Stimulated activated effector memory CD8-positive, alpha-beta T cell treated with anti-CD3 and anti-CD28 coated beads, Interleukin-12 subunit alpha, Interleukin-12 subunit beta, amount 100 ng/mL, for 72 hours (primary cell): ENCODE measurements at regions not wholly inside any gene's neighbourhood (a gene's known extent, or its start where the extent isn't known, plus 50 kb on each side); places are given as distances from the start of the nearest gene placed in this dataset.

Experiments used
- ATAC-seq: fragments of 150-1000 bp; cut with Tn5 transposase; 2 replicates; pipeline ENCODE4 v1.10.0; 2021
- DNase-seq, 2 donors: peaks; one replicate each; pipeline ENCODE4 v3.0.0; 2021 to 2022; ENCODE audit warnings: low spot score in 2 of 2
- H3K27ac Mint-ChIP-seq: one replicate; pipeline ENCODE4 v1.8.0; 2022; ENCODE audit warnings: mild to moderate bottlenecking, mixed read lengths
- H3K36me3 Mint-ChIP-seq: one replicate; pipeline ENCODE4 v1.8.0; 2022; ENCODE audit warnings: mild to moderate bottlenecking, mixed read lengths
- H3K4me1 Mint-ChIP-seq: one replicate; pipeline ENCODE4 v1.8.0; 2022; ENCODE audit warnings: mixed read lengths
- H3K4me3 Mint-ChIP-seq: one replicate; pipeline ENCODE4 v1.8.0; 2022; ENCODE audit warnings: mild to moderate bottlenecking, mixed read lengths
- H3K9me3 Mint-ChIP-seq: one replicate; pipeline ENCODE4 v1.8.0; 2022; ENCODE audit warnings: mixed read lengths

GRCh38 chr17:53149316-53149715, 673.4 kb upstream of the KIF2B start:
- DNase-seq (no peak), ATAC-seq (no peak)
- peaks cover 9% of the 10 kb centered on the region for H3K9me3 Mint-ChIP-seq
- H3K36me3 Mint-ChIP-seq = no peaks in the 10 kb centered on the region
- H3K4me1 Mint-ChIP-seq = no peaks in the 10 kb centered on the region
- no peak overlapping the region for H3K27ac Mint-ChIP-seq
- H3K4me3 Mint-ChIP-seq = no peak overlapping the region

- H3K36me3 Mint-ChIP-seq = no peaks in the 10 kb centered on the region
These were observed 674.7 kb upstream of the KIF2B start for GRCh38 chr17:53148058-53148457.

GRCh38 chr17:53142890-53143289, 679.8 kb upstream of the KIF2B start:
- DNase-seq = no peak

More at GRCh38 chr17:53148058-53148457, 674.7 kb upstream of the KIF2B start:
- Mint-ChIP-seq H3K9me3 (peaks cover 6% of the 10 kb centered on the region), H3K4me1 (no peaks in the 10 kb centered on the region), H3K4me3 (no peak overlapping the region), H3K27ac (no peak overlapping the region)
- ATAC-seq (no peak), DNase-seq (no peak)

GRCh38 chr17:53141731-53142130, 681.0 kb upstream of the KIF2B start:
- no peak for ATAC-seq
- DNase-seq = no peak
- H3K27ac Mint-ChIP-seq = no peak overlapping the region
- no peaks in the 10 kb centered on the region for H3K36me3 Mint-ChIP-seq
- no peak overlapping the region for H3K4me3 Mint-ChIP-seq
- H3K9me3 Mint-ChIP-seq = peaks cover 10% of the 10 kb centered on the region
- H3K4me1 Mint-ChIP-seq = no peaks in the 10 kb centered on the region

More at GRCh38 chr17:53142890-53143289, 679.8 kb upstream of the KIF2B start:
- H3K27ac Mint-ChIP-seq = no peak overlapping the region
- no peaks in the 10 kb centered on the region for H3K36me3 Mint-ChIP-seq
- H3K4me1 Mint-ChIP-seq = no peaks in the 10 kb centered on the region
- no peak overlapping the region for H3K4me3 Mint-ChIP-seq
- no peak for ATAC-seq
- H3K9me3 Mint-ChIP-seq = peaks cover 7% of the 10 kb centered on the region

GRCh38 chr17:53141280-53141679, 681.4 kb upstream of the KIF2B start:
- Mint-ChIP-seq H3K36me3 (no peaks in the 10 kb centered on the region), H3K27ac (no peak overlapping the region), H3K4me3 (no peak overlapping the region), H3K9me3 (peaks cover 10% of the 10 kb centered on the region), H3K4me1 (no peaks in the 10 kb centered on the region)
- DNase-seq = no peak
- ATAC-seq = no peak

GRCh38 chr17:53137869-53138268, 684.9 kb upstream of the KIF2B start:
- no peaks in the 10 kb centered on the region for H3K36me3 Mint-ChIP-seq
- no peaks in the 10 kb centered on the region for H3K4me1 Mint-ChIP-seq
- H3K9me3 Mint-ChIP-seq = peaks cover 10% of the 10 kb centered on the region
- no peak overlapping the region for H3K27ac Mint-ChIP-seq
- no peak for ATAC-seq
- no peak overlapping the region for H3K4me3 Mint-ChIP-seq
- no peak for DNase-seq

GRCh38 chr17:53135969-53136368, 686.8 kb upstream of the KIF2B start:
- ATAC-seq = no peak
- H3K9me3 Mint-ChIP-seq = peaks cover 7% of the 10 kb centered on the region
- no peak overlapping the region for H3K4me3 Mint-ChIP-seq
- no peak overlapping the region for H3K27ac Mint-ChIP-seq
- no peaks in the 10 kb centered on the region for H3K4me1 Mint-ChIP-seq
- DNase-seq = no peak
- H3K36me3 Mint-ChIP-seq = no peaks in the 10 kb centered on the region

GRCh38 chr17:53134548-53134947, 688.2 kb upstream of the KIF2B start:
- H3K9me3 Mint-ChIP-seq = peaks cover 7% of the 10 kb centered on the region
- no peak overlapping the region for H3K4me3 Mint-ChIP-seq
- no peak for ATAC-seq
- no peak overlapping the region for H3K27ac Mint-ChIP-seq
- H3K36me3 Mint-ChIP-seq = no peaks in the 10 kb centered on the region
- no peaks in the 10 kb centered on the region for H3K4me1 Mint-ChIP-seq
- DNase-seq = no peak

GRCh38 chr17:53133876-53134275, 688.9 kb upstream of the KIF2B start:
- Mint-ChIP-seq H3K27ac (no peak overlapping the region), H3K4me1 (no peaks in the 10 kb centered on the region), H3K4me3 (no peak overlapping the region), H3K36me3 (no peaks in the 10 kb centered on the region), H3K9me3 (peaks cover 10% of the 10 kb centered on the region)
- no peak for ATAC-seq
- DNase-seq = no peak

- Mint-ChIP-seq H3K36me3 (no peaks in the 10 kb centered on the region), H3K4me1 (no peaks in the 10 kb centered on the region), H3K27ac (no peak overlapping the region), H3K4me3 (no peak overlapping the region), H3K9me3 (peaks cover 4% of the 10 kb centered on the region)
- ATAC-seq (no peak), DNase-seq (no peak)
These were observed 692.9 kb upstream of the KIF2B start for GRCh38 chr17:53129863-53130262.

GRCh38 chr17:53127331-53127730, 695.4 kb upstream of the KIF2B start:
- ATAC-seq (no peak), DNase-seq (no peak)
- H3K4me3 Mint-ChIP-seq = no peak overlapping the region
- peaks cover 7% of the 10 kb centered on the region for H3K9me3 Mint-ChIP-seq
- no peaks in the 10 kb centered on the region for H3K4me1 Mint-ChIP-seq
- H3K27ac Mint-ChIP-seq = no peak overlapping the region
- no peaks in the 10 kb centered on the region for H3K36me3 Mint-ChIP-seq

GRCh38 chr17:53122966-53123365, 699.8 kb upstream of the KIF2B start:
- no peak for DNase-seq
- H3K9me3 Mint-ChIP-seq = peaks cover 11% of the 10 kb centered on the region

GRCh38 chr17:53119773-53120172, 703.0 kb upstream of the KIF2B start:
- no peak for DNase-seq
- H3K27ac Mint-ChIP-seq = no peak overlapping the region
- H3K36me3 Mint-ChIP-seq = no peaks in the 10 kb centered on the region
- no peak for ATAC-seq
- H3K9me3 Mint-ChIP-seq = peaks cover 13% of the 10 kb centered on the region
- H3K4me3 Mint-ChIP-seq = no peak overlapping the region
- H3K4me1 Mint-ChIP-seq = no peaks in the 10 kb centered on the region

More at GRCh38 chr17:53122966-53123365, 699.8 kb upstream of the KIF2B start:
- Mint-ChIP-seq H3K4me3 (no peak overlapping the region), H3K4me1 (no peaks in the 10 kb centered on the region), H3K36me3 (no peaks in the 10 kb centered on the region), H3K27ac (no peak overlapping the region)
- ATAC-seq = no peak

- H3K27ac Mint-ChIP-seq = no peak overlapping the region
- H3K36me3 Mint-ChIP-seq = no peaks in the 10 kb centered on the region
- no peak overlapping the region for H3K4me3 Mint-ChIP-seq
- H3K4me1 Mint-ChIP-seq = no peaks in the 10 kb centered on the region
- ATAC-seq (no peak), DNase-seq (no peak)
- peaks cover 11% of the 10 kb centered on the region for H3K9me3 Mint-ChIP-seq
These were observed 703.8 kb upstream of the KIF2B start for GRCh38 chr17:53118948-53119347.

GRCh38 chr17:53106886-53107285, 715.8 kb upstream of the KIF2B start:
- H3K9me3 Mint-ChIP-seq = peaks cover 13% of the 10 kb centered on the region

GRCh38 chr17:53101706-53102105, 721.0 kb upstream of the KIF2B start:
- Mint-ChIP-seq H3K27ac (no peak overlapping the region), H3K9me3 (peaks cover 16% of the 10 kb centered on the region), H3K4me1 (no peaks in the 10 kb centered on the region), H3K36me3 (peaks cover 5% of the 10 kb centered on the region), H3K4me3 (no peak overlapping the region)
- ATAC-seq = no peak
- no peak for DNase-seq

More at GRCh38 chr17:53106886-53107285, 715.8 kb upstream of the KIF2B start:
- no peak overlapping the region for H3K27ac Mint-ChIP-seq
- no peaks in the 10 kb centered on the region for H3K4me1 Mint-ChIP-seq
- no peak overlapping the region for H3K4me3 Mint-ChIP-seq
- H3K36me3 Mint-ChIP-seq = no peaks in the 10 kb centered on the region
- ATAC-seq = no peak
- DNase-seq = no peak

- peaks cover 20% of the 10 kb centered on the region for H3K9me3 Mint-ChIP-seq
- no peak overlapping the region for H3K4me3 Mint-ChIP-seq
- H3K4me1 Mint-ChIP-seq = no peaks in the 10 kb centered on the region
- ATAC-seq = no peak
- peaks cover 5% of the 10 kb centered on the region for H3K36me3 Mint-ChIP-seq
- no peak for DNase-seq
- H3K27ac Mint-ChIP-seq = no peak overlapping the region
These were observed 722.6 kb upstream of the KIF2B start for GRCh38 chr17:53100126-53100525.
